NCI-H128 (cell line): ENCODE measurements at regions not wholly inside any gene's neighbourhood (a gene's known extent, or its start where the extent isn't known, plus 50 kb on each side); places are given as distances from the start of the nearest gene placed in this dataset.

Source experiments
- DNase-seq: peaks from one replicate; lab custom pipeline; 2025; ENCODE audit not compliant: unreplicated experiment; lab: John Stamatoyannopoulos, UW

GRCh38 chr22:47854251-47854650, 1091.8 kb downstream of the TBC1D22A start:
- no peak for DNase-seq

GRCh38 chr22:47853750-47854149, 1091.3 kb downstream of the TBC1D22A start:
- no peak for DNase-seq

GRCh38 chr22:47851586-47851985, 1089.1 kb downstream of the TBC1D22A start:
- DNase-seq = no peak

GRCh38 chr22:47850644-47851151, 1088.2 kb downstream of the TBC1D22A start:
- no peak for DNase-seq

GRCh38 chr22:47849576-47849975, 1087.1 kb downstream of the TBC1D22A start:
- no peak for DNase-seq

- no peak for DNase-seq
These were observed 1085.9 kb downstream of the TBC1D22A start for GRCh38 chr22:47848184-47848920.

- no peak for DNase-seq
These were observed 1084.9 kb downstream of the TBC1D22A start for GRCh38 chr22:47847131-47847890.

- DNase-seq = no peak
These were observed 1083.8 kb downstream of the TBC1D22A start for GRCh38 chr22:47846206-47846605.

GRCh38 chr22:47842119-47842518, 1079.7 kb downstream of the TBC1D22A start:
- no peak for DNase-seq

- no peak for DNase-seq
These were observed 1078.7 kb downstream of the TBC1D22A start for GRCh38 chr22:47841156-47841555.

- DNase-seq = no peak
These were observed 1077.3 kb downstream of the TBC1D22A start for GRCh38 chr22:47839595-47840227.

- DNase-seq = no peak
These were observed 1075.3 kb downstream of the TBC1D22A start for GRCh38 chr22:47837703-47838102.

GRCh38 chr22:47836957-47837356, 1074.5 kb downstream of the TBC1D22A start:
- DNase-seq = no peak

GRCh38 chr22:47835726-47836125, 1073.3 kb downstream of the TBC1D22A start:
- no peak for DNase-seq

- DNase-seq = no peak
These were observed 1063.6 kb downstream of the TBC1D22A start for GRCh38 chr22:47826016-47826415.

GRCh38 chr22:47822422-47822821, 1060.0 kb downstream of the TBC1D22A start:
- DNase-seq = no peak

- no peak for DNase-seq
These were observed 1056.0 kb downstream of the TBC1D22A start for GRCh38 chr22:47818496-47818895.

- DNase-seq = no peak
These were observed 1054.9 kb downstream of the TBC1D22A start for GRCh38 chr22:47817380-47817779.

GRCh38 chr22:47816863-47817210, 1054.4 kb downstream of the TBC1D22A start:
- DNase-seq = no peak

- DNase-seq = no peak
These were observed 1053.8 kb downstream of the TBC1D22A start for GRCh38 chr22:47816121-47816862.

GRCh38 chr22:47814474-47814873, 1052.0 kb downstream of the TBC1D22A start:
- DNase-seq = no peak
